ENCODE measurements at regions not wholly inside any gene's neighbourhood (a gene's known extent, or its start where the extent isn't known, plus 50 kb on each side); places are given as distances from the start of the nearest gene placed in this dataset.

DNA sequence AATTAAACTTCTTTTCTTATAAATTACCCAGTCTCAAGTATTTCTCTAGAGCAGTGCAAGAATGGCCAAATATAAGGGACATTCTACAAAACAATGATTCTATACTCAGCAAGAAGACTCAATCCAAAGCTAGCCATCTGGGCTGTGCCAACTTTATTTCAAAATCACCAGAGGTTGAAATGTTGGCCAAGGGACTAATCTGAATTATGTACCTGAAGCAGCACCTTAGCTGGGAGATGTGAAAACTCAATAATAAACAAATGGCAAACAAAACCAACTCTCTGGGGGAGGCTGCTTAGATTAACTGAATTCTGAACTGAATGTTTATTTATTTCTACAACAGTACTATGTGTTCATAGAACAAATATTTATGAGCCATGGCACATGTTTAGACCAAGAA is 251.3 kb downstream of the RDH14 start:
- H3K9ac ChIP-seq (ENCODE audit: low read length): no peak overlapping the region
- no peaks in the 10 kb centered on the region for H3K79me1 ChIP-seq (ENCODE audit: low read length)
- no peak overlapping the region for H3K23ac ChIP-seq (ENCODE audit: low read length)
- no peak for DNase-seq
- no peak overlapping the region for H4K8ac ChIP-seq (ENCODE audit: low read depth, low read length)
- no peak overlapping the region for H2BK120ac ChIP-seq (ENCODE audit: low read depth, low read length)
- H3K4ac ChIP-seq (ENCODE audit: low read depth, low read length): no peak overlapping the region
- H2AK5ac ChIP-seq (ENCODE audit: low read length): no peak overlapping the region
- no peak overlapping the region for H3K56ac ChIP-seq (ENCODE audit: low read length)
- no peak overlapping the region for H3K18ac ChIP-seq (ENCODE audit: low read length)
- H3K27me3 ChIP-seq (ENCODE audit: insufficient read depth, low read length, poor library complexity): no peaks in the 10 kb centered on the region
- no peak overlapping the region for H3K4me3 ChIP-seq (ENCODE audit: low read length)
- no peak overlapping the region for H4K5ac ChIP-seq (ENCODE audit: low read length)
- no peak overlapping the region for H3K27ac ChIP-seq (ENCODE audit: low read depth, low read length)
- no peaks in the 10 kb centered on the region for H3K36me3 ChIP-seq (ENCODE audit: control insufficient read depth, insufficient read depth, low read length)
- H3K79me2 ChIP-seq (ENCODE audit: control insufficient read depth, insufficient read depth, low read length): no peaks in the 10 kb centered on the region
- H3K4me2 ChIP-seq (ENCODE audit: low read length): no peak overlapping the region
- no peak overlapping the region for H2BK5ac ChIP-seq (ENCODE audit: low read length)
- no peak overlapping the region for H2BK15ac ChIP-seq (replicated peaks; ENCODE audit: low read depth)
- H3K4me1 ChIP-seq (ENCODE audit: control insufficient read depth, low read depth, low read length): no peaks in the 10 kb centered on the region

DNA sequence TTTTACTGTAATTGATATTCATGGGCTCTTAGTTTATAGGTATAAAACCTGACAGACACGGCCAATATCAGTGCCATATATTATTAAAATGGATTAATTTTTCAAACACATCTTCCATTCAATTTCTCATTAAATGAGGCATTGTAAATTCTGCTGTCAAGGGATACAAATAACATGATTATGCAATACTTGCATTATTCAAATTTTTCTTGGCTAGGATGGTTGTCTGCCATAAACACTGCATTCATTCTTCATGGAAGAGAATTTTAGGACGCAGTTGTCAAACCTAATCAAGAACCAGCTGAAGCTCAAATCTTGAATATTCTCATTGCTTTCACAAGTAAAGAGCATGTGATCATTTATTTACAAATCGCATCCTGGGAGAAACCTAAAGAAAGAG is 255.6 kb downstream of the RDH14 start:
- Histone ChIP-seq H2BK5ac (ENCODE audit: low read length) (no peak overlapping the region), H2BK120ac (ENCODE audit: low read depth, low read length) (no peak overlapping the region), H4K5ac (ENCODE audit: low read length) (no peak overlapping the region), H3K9ac (ENCODE audit: low read length) (no peak overlapping the region), H3K79me2 (ENCODE audit: control insufficient read depth, insufficient read depth, low read length) (no peaks in the 10 kb centered on the region), H3K4me2 (ENCODE audit: low read length) (no peak overlapping the region), H3K36me3 (ENCODE audit: control insufficient read depth, insufficient read depth, low read length) (no peaks in the 10 kb centered on the region), H2AK5ac (ENCODE audit: low read length) (no peak overlapping the region), H3K4me1 (ENCODE audit: control insufficient read depth, low read depth, low read length) (no peaks in the 10 kb centered on the region), H3K56ac (ENCODE audit: low read length) (no peak overlapping the region), H3K23ac (ENCODE audit: low read length) (no peak overlapping the region), H3K4ac (ENCODE audit: low read depth, low read length) (no peak overlapping the region), H3K27ac (ENCODE audit: low read depth, low read length) (no peak overlapping the region), H3K4me3 (ENCODE audit: low read length) (no peak overlapping the region), H2BK15ac (replicated peaks; ENCODE audit: low read depth) (no peak overlapping the region), H4K8ac (ENCODE audit: low read depth, low read length) (no peak overlapping the region), H3K18ac (ENCODE audit: low read length) (no peak overlapping the region), H3K79me1 (ENCODE audit: low read length) (no peaks in the 10 kb centered on the region), H3K27me3 (ENCODE audit: insufficient read depth, low read length, poor library complexity) (no peaks in the 10 kb centered on the region)
- DNase-seq: no peak
- no CpG with 5 or more reads among the region's 3 CpGs for WGBS (ENCODE audit: extremely low coverage, insufficient coverage, low lambda C conversion rate)

DNA sequence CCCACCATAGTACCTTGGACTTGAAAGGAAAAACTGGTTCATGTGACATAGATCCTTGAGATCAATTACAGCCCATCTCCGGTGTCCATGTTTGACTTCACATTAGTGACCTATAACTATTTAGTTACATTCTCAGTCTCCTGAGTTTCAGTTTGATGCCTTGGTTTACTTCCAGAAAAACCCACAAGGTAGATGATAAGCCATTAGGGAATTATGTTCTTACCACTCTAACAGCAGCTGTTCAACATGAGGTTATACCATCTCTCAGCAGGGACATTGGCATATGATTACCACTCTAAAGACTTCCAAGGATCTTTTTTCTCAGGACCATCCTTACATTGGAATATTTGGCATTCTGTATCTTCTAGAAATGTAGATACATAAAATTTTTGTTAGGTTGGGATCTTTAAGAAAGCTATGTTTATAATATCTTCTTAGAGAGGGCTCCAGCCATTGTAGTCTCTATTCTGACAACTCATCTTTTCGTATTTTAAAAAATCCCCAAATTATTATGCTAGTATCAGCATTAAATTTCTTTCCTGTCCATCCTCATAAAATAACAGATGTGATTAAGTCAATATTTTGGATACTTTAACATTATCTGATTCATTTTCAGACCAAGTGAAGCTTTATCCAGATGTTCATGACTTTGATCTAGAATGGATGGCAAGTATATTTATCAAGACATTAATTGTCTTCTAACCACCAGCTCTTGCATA is 258.9 kb downstream of the RDH14 start:
- Histone ChIP-seq H3K79me1 (ENCODE audit: low read length) (no peaks in the 10 kb centered on the region), H3K56ac (ENCODE audit: low read length) (no peak overlapping the region), H2BK15ac (replicated peaks; ENCODE audit: low read depth) (no peak overlapping the region), H2BK5ac (ENCODE audit: low read length) (no peak overlapping the region), H3K18ac (ENCODE audit: low read length) (no peak overlapping the region), H3K4ac (ENCODE audit: low read depth, low read length) (no peak overlapping the region), H3K4me3 (ENCODE audit: low read length) (no peak overlapping the region), H3K9ac (ENCODE audit: low read length) (no peak overlapping the region), H3K23ac (ENCODE audit: low read length) (no peak overlapping the region), H2BK120ac (ENCODE audit: low read depth, low read length) (no peak overlapping the region), H3K79me2 (ENCODE audit: control insufficient read depth, insufficient read depth, low read length) (no peaks in the 10 kb centered on the region), H3K36me3 (ENCODE audit: control insufficient read depth, insufficient read depth, low read length) (no peaks in the 10 kb centered on the region), H2AK5ac (ENCODE audit: low read length) (no peak overlapping the region), H3K27ac (ENCODE audit: low read depth, low read length) (no peak overlapping the region), H3K4me2 (ENCODE audit: low read length) (no peak overlapping the region), H3K27me3 (ENCODE audit: insufficient read depth, low read length, poor library complexity) (no peaks in the 10 kb centered on the region), H3K4me1 (ENCODE audit: control insufficient read depth, low read depth, low read length) (no peaks in the 10 kb centered on the region), H4K8ac (ENCODE audit: low read depth, low read length) (no peak overlapping the region), H4K5ac (ENCODE audit: low read length) (no peak overlapping the region)
- no CpG with 5 or more reads among the region's 2 CpGs for WGBS (ENCODE audit: extremely low coverage, insufficient coverage, low lambda C conversion rate)
- no peak for DNase-seq

DNA sequence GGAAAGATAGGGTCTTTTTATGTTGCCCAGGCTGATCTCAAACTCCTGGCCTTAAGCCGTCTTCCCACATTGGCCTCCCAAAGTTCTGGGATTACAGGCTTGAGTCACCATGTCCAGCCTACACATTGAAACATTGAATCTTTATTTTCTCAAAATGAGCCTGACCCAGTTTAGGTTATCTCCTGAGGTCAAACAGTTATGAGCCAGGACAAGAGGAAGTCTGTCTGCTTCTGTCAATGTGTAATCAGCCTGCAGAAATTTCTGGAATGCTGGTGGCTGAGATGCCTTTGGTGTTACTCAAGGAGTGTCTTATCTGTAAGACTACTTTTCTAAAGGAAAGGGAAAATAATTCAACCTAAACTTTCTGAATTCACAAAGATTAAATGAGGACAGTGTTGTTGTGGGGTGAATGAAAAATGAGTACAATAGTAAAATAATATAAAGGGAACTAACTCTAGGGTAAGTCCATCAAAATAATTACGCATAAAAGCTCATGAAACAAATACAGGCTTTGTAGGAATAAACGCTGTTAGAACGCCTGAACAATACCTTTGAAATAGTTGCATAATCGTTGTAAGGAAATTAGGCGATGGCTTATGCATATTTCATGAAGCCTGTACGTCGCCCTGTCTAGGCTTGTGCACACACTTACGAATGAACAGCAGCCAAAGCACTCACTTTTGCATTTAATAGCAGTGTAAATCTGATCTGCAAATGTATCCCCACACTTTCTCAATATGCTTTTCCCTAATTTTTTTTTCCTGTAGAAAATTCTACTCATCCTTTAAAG is 260.8 kb downstream of the RDH14 start:
- Histone ChIP-seq H2AK5ac (ENCODE audit: low read length) (no peak overlapping the region), H2BK5ac (ENCODE audit: low read length) (no peak overlapping the region), H3K4ac (ENCODE audit: low read depth, low read length) (peak overlapping the region; percentile 43), H3K18ac (ENCODE audit: low read length) (peak overlapping the region; percentile 68), H3K79me1 (ENCODE audit: low read length) (no peaks in the 10 kb centered on the region), H4K5ac (ENCODE audit: low read length) (no peak overlapping the region), H3K27me3 (ENCODE audit: insufficient read depth, low read length, poor library complexity) (no peaks in the 10 kb centered on the region), H3K4me2 (ENCODE audit: low read length) (no peak overlapping the region), H3K36me3 (ENCODE audit: control insufficient read depth, insufficient read depth, low read length) (no peaks in the 10 kb centered on the region), H3K27ac (ENCODE audit: low read depth, low read length) (no peak overlapping the region), H2BK120ac (ENCODE audit: low read depth, low read length) (no peak overlapping the region), H3K79me2 (ENCODE audit: control insufficient read depth, insufficient read depth, low read length) (no peaks in the 10 kb centered on the region), H3K4me1 (ENCODE audit: control insufficient read depth, low read depth, low read length) (no peaks in the 10 kb centered on the region), H2BK15ac (replicated peaks; ENCODE audit: low read depth) (peak overlapping the region; percentile 19), H3K9ac (ENCODE audit: low read length) (no peak overlapping the region), H3K23ac (ENCODE audit: low read length) (no peak overlapping the region), H4K8ac (ENCODE audit: low read depth, low read length) (no peak overlapping the region), H3K56ac (ENCODE audit: low read length) (no peak overlapping the region), H3K4me3 (ENCODE audit: low read length) (no peak overlapping the region)
- WGBS (ENCODE audit: extremely low coverage, insufficient coverage, low lambda C conversion rate): no CpG with 5 or more reads among the region's 9 CpGs
- peak; percentile 96 for DNase-seq

DNA sequence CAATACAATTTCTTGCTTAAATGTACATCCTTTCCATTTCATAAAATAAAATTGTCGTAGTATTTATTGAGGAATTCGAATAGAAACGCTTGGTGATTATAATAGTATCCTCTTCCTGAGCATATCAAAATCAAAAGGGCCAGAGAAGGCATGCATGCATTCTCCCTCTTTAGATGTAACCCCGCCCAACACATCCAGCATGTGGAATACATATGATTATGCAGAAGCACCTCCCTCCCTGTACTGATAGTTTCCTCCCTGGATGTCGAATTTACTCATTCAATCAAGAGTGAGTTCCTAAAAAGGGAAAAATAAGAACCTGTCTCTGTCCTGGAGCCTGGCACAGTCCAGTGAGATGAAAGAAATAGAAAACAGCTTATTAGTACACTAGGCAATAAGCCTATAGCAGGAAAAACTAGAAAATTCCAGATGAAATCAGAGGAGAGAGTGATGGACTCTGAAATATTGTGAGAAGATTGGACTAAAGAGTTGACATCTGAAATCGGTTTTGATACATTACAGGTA is 262.9 kb downstream of the RDH14 start:
- DNase-seq: no peak
- H3K18ac ChIP-seq (ENCODE audit: low read length): no peak overlapping the region
- no peak overlapping the region for H3K23ac ChIP-seq (ENCODE audit: low read length)
- no peak overlapping the region for H3K56ac ChIP-seq (ENCODE audit: low read length)
- no peak overlapping the region for H2AK5ac ChIP-seq (ENCODE audit: low read length)
- no peaks in the 10 kb centered on the region for H3K79me2 ChIP-seq (ENCODE audit: control insufficient read depth, insufficient read depth, low read length)
- H3K9ac ChIP-seq (ENCODE audit: low read length): no peak overlapping the region
- no peaks in the 10 kb centered on the region for H3K79me1 ChIP-seq (ENCODE audit: low read length)
- H4K8ac ChIP-seq (ENCODE audit: low read depth, low read length): no peak overlapping the region
- H3K4me1 ChIP-seq (ENCODE audit: control insufficient read depth, low read depth, low read length): no peaks in the 10 kb centered on the region
- H3K4me3 ChIP-seq (ENCODE audit: low read length): no peak overlapping the region
- no peak overlapping the region for H4K5ac ChIP-seq (ENCODE audit: low read length)
- H3K27me3 ChIP-seq (ENCODE audit: insufficient read depth, low read length, poor library complexity): no peaks in the 10 kb centered on the region
- no peak overlapping the region for H3K4me2 ChIP-seq (ENCODE audit: low read length)
- H3K27ac ChIP-seq (ENCODE audit: low read depth, low read length): no peak overlapping the region
- H3K36me3 ChIP-seq (ENCODE audit: control insufficient read depth, insufficient read depth, low read length): no peaks in the 10 kb centered on the region
- no peak overlapping the region for H3K4ac ChIP-seq (ENCODE audit: low read depth, low read length)
- WGBS (ENCODE audit: extremely low coverage, insufficient coverage, low lambda C conversion rate): no CpG with 5 or more reads among the region's 6 CpGs
- H2BK120ac ChIP-seq (ENCODE audit: low read depth, low read length): no peak overlapping the region
- H2BK15ac ChIP-seq (replicated peaks; ENCODE audit: low read depth): no peak overlapping the region
- H2BK5ac ChIP-seq (ENCODE audit: low read length): no peak overlapping the region

All from mesendoderm (in vitro differentiated cells).